ENCODE measurements at regions not wholly inside any gene's neighbourhood (a gene's known extent, or its start where the extent isn't known, plus 50 kb on each side); places are given as distances from the start of the nearest gene placed in this dataset.

DNA sequence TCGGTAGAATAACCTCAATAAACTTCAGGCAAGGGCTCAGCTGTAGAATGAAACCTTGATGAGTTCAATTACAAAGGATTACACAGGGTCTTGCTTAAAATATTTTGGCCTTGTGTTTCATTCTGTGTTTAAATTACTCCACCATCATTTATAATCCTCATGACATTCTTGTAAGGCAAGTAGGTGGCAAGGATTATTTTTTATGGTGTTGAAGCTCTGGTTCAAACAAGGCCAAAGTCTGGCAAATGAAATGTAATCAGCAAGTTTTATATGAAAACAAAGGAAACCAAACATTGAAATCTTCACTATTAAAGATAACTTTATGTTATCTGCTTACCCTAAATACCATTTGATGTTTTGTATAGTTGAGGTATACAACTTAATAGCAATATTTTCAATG, 221.3 kb upstream of the HES1 start:
- no peak overlapping the region for H3K27ac ChIP-seq (ENCODE audit: low read length)
- H3K4me2 ChIP-seq (ENCODE audit: low read length), result no peak overlapping the region
- no peaks in the 10 kb centered on the region for H3K9me3 ChIP-seq (ENCODE audit: low read length)
- H3F3A ChIP-seq (ENCODE audit: insufficient read depth, low read length, poor library complexity, severe bottlenecking), result no peaks in the 10 kb centered on the region
- no peaks in the 10 kb centered on the region for H3K9me2 ChIP-seq (ENCODE audit: insufficient read depth, low read length)
- TF ChIP-seq, protein P1, sequence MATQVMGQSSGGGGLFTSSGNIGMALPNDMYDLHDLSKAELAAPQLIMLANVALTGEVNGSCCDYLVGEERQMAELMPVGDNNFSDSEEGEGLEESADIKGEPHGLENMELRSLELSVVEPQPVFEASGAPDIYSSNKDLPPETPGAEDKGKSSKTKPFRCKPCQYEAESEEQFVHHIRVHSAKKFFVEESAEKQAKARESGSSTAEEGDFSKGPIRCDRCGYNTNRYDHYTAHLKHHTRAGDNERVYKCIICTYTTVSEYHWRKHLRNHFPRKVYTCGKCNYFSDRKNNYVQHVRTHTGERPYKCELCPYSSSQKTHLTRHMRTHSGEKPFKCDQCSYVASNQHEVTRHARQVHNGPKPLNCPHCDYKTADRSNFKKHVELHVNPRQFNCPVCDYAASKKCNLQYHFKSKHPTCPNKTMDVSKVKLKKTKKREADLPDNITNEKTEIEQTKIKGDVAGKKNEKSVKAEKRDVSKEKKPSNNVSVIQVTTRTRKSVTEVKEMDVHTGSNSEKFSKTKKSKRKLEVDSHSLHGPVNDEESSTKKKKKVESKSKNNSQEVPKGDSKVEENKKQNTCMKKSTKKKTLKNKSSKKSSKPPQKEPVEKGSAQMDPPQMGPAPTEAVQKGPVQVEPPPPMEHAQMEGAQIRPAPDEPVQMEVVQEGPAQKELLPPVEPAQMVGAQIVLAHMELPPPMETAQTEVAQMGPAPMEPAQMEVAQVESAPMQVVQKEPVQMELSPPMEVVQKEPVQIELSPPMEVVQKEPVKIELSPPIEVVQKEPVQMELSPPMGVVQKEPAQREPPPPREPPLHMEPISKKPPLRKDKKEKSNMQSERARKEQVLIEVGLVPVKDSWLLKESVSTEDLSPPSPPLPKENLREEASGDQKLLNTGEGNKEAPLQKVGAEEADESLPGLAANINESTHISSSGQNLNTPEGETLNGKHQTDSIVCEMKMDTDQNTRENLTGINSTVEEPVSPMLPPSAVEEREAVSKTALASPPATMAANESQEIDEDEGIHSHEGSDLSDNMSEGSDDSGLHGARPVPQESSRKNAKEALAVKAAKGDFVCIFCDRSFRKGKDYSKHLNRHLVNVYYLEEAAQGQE (IDR thresholded peaks at IDR 0.05; ENCODE audit: borderline replicate concordance), result no peak
- TF ChIP-seq TAF1 (IDR thresholded peaks at IDR 0.05; ENCODE audit: low read depth) (no peak), EZH2 (IDR thresholded peaks at IDR 0.05; ENCODE audit: borderline replicate concordance, insufficient read depth, low read length, poor library complexity, severe bottlenecking) (no peak), MXI1 (conservative IDR thresholded peaks at IDR 0.05; ENCODE audit: poor library complexity, severe bottlenecking) (no peak), EP300 (conservative IDR thresholded peaks at IDR 0.05; ENCODE audit: poor library complexity, severe bottlenecking) (no peak), SMC3 (conservative IDR thresholded peaks at IDR 0.05; ENCODE audit: poor library complexity) (no peak), RAD21 (conservative IDR thresholded peaks at IDR 0.05) (no peak), POLR2AphosphoS5 (IDR thresholded peaks at IDR 0.05) (no peak)
- TF ChIP-seq, protein P2, sequence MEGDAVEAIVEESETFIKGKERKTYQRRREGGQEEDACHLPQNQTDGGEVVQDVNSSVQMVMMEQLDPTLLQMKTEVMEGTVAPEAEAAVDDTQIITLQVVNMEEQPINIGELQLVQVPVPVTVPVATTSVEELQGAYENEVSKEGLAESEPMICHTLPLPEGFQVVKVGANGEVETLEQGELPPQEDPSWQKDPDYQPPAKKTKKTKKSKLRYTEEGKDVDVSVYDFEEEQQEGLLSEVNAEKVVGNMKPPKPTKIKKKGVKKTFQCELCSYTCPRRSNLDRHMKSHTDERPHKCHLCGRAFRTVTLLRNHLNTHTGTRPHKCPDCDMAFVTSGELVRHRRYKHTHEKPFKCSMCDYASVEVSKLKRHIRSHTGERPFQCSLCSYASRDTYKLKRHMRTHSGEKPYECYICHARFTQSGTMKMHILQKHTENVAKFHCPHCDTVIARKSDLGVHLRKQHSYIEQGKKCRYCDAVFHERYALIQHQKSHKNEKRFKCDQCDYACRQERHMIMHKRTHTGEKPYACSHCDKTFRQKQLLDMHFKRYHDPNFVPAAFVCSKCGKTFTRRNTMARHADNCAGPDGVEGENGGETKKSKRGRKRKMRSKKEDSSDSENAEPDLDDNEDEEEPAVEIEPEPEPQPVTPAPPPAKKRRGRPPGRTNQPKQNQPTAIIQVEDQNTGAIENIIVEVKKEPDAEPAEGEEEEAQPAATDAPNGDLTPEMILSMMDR (IDR thresholded peaks at IDR 0.05; ENCODE audit: poor library complexity, severe bottlenecking), result no peak
- no peak overlapping the region for H3K4me3 ChIP-seq (ENCODE audit: low read length)
- H3K9ac ChIP-seq (ENCODE audit: low read length), result no peak overlapping the region
- H3K79me2 ChIP-seq (replicated peaks; ENCODE audit: insufficient read depth, low read length), result no peaks in the 10 kb centered on the region
- no peaks in the 10 kb centered on the region for H3K27me3 ChIP-seq (ENCODE audit: insufficient read depth, low read depth, low read length)
- no peaks in the 10 kb centered on the region for H3K36me3 ChIP-seq (ENCODE audit: insufficient read depth, low read length)
- H4K20me1 ChIP-seq (ENCODE audit: insufficient read depth), result no peaks in the 10 kb centered on the region
- H2AFZ ChIP-seq (ENCODE audit: low read depth, low read length), result no peak overlapping the region

DNA sequence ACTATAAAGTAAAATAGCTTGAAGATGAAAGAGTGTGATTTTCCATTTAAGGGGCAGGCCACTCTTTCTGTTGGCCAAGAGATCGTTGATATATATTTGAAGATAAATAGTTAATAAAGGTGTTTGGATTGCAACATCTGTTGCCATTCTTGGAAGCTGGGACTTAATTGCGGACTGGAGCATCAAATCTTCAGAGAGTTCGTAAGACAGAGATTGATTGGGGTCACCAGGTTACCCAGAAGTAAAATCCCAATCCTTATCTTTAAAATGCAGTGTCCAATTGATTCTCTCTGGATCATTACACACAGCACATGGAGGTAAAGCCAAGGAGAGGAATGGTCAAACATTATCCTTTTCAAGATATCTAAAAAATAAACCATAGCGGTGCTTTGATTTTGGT, 220.8 kb upstream of the HES1 start:
- Histone ChIP-seq H3F3A (ENCODE audit: insufficient read depth, low read length, poor library complexity, severe bottlenecking) (no peaks in the 10 kb centered on the region), H3K36me3 (ENCODE audit: insufficient read depth, low read length) (no peaks in the 10 kb centered on the region), H4K20me1 (ENCODE audit: insufficient read depth) (no peaks in the 10 kb centered on the region), H3K9me3 (ENCODE audit: low read length) (no peaks in the 10 kb centered on the region), H3K4me2 (ENCODE audit: low read length) (no peak overlapping the region), H2AFZ (ENCODE audit: low read depth, low read length) (no peak overlapping the region), H3K27me3 (ENCODE audit: insufficient read depth, low read depth, low read length) (no peaks in the 10 kb centered on the region), H3K27ac (ENCODE audit: low read length) (no peak overlapping the region), H3K79me2 (replicated peaks; ENCODE audit: insufficient read depth, low read length) (no peaks in the 10 kb centered on the region), H3K9ac (ENCODE audit: low read length) (no peak overlapping the region), H3K4me3 (ENCODE audit: low read length) (no peak overlapping the region), H3K9me2 (ENCODE audit: insufficient read depth, low read length) (no peaks in the 10 kb centered on the region)
- TF ChIP-seq RAD21 (conservative IDR thresholded peaks at IDR 0.05) (no peak), POLR2AphosphoS5 (IDR thresholded peaks at IDR 0.05) (no peak), SMC3 (conservative IDR thresholded peaks at IDR 0.05; ENCODE audit: poor library complexity) (no peak), EP300 (conservative IDR thresholded peaks at IDR 0.05; ENCODE audit: poor library complexity, severe bottlenecking) (no peak), TAF1 (IDR thresholded peaks at IDR 0.05; ENCODE audit: low read depth) (no peak), MXI1 (conservative IDR thresholded peaks at IDR 0.05; ENCODE audit: poor library complexity, severe bottlenecking) (no peak), EZH2 (IDR thresholded peaks at IDR 0.05; ENCODE audit: borderline replicate concordance, insufficient read depth, low read length, poor library complexity, severe bottlenecking) (no peak)
- TF ChIP-seq, protein P2 (IDR thresholded peaks at IDR 0.05; ENCODE audit: poor library complexity, severe bottlenecking), result no peak
- TF ChIP-seq, protein P1 (IDR thresholded peaks at IDR 0.05; ENCODE audit: borderline replicate concordance), result no peak

Measured in neural cell (in vitro differentiated cells).